NCI-H146 treated with DMSO at 0.1 percent for 48 hours (cell line): ENCODE measurements at regions not wholly inside any gene's neighbourhood (a gene's known extent, or its start where the extent isn't known, plus 50 kb on each side); places are given as distances from the start of the nearest gene placed in this dataset.
"Not testable (repeated sequence)": the region's sequence is repeated elsewhere in the genome, so short reads cannot be mapped to it uniquely, and the experiment has no call there.

ENCODE experiments used
- DNase-seq: peaks from one replicate; lab custom pipeline; 2025; ENCODE audit not compliant: unreplicated experiment; lab: John Stamatoyannopoulos, UW

DNA sequence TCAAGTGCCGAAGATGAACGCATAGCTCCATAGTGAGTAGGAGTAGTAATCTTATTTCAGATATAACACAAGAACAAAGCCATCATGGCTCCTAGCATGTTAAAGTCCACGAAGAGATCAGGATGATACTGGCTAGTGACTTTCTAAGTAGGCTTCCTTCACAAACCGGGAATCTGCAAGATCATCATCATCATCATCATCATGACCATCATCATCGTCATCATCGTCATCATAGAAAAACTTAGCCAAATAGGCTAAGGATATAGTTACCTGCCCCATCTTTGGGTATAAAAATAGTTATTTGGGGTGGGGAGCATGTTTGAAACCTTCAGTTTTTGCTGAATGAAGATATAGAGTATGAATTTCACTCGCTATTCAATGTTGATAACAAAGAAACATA is 57.9 kb downstream of the PYDC2 start:
- DNase-seq, result no peak

- no peak for DNase-seq
Observed at GRCh38 chr3:191521055-191521454, 60.1 kb downstream of the PYDC2 start.

GRCh38 chr3:191523148-191523547 is 62.2 kb downstream of the PYDC2 start:
- DNase-seq, result peak; percentile 86

- no peak for DNase-seq
Observed at GRCh38 chr3:191528589-191528988, 67.6 kb downstream of the PYDC2 start.

- DNase-seq, result no peak
Observed at GRCh38 chr3:191529992-191530391, 69.0 kb downstream of the PYDC2 start.

DNA sequence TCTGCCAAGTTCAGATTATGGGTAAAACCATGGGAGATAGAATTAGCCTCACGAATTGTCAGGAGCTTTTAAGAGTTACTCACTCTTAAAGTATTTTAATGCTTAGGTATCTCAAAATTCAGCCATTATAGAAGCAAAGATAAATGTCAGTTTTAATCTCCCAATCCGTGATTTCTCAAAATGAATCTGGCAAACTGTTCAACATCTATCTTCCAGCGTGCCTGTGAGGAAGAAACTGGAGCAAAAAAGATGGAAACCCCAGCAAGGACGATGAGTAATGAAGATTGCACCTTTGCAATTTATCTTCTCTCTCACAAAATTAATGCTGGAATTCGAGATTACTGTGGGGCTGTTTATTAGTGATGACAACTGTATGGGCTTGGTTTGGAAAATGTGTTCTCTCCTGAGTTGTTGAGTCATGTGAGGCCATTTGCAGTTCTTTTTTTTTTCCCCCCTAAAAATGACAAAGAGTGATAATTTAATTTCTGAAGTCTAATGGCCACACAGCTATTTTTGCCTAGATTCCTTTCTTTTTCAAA is 70.5 kb downstream of the PYDC2 start:
- DNase-seq, result no peak

GRCh38 chr3:191543018-191543417 is 82.1 kb downstream of the PYDC2 start:
- no peak for DNase-seq

DNA sequence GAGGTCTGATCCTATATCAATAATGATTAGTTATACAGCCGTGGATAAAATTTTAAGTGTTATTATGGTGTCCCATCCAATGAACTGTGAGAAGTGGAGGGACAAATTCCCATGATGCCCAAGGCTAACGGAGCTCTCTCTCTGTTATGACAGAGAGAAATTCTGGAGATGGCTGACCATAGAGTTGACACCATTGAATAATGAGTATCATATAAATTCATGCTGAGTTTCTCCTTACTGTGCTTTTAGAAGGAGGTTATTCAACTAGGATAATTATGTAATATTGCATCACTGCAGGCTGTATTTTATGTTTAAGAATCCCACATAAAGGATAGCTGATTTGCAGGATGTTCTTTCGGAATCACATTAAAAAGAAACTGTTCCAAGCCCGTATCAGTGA is 82.9 kb downstream of the PYDC2 start:
- no peak for DNase-seq

- DNase-seq, result no peak
Observed at GRCh38 chr3:191549357-191549756, 88.4 kb downstream of the PYDC2 start.

DNA sequence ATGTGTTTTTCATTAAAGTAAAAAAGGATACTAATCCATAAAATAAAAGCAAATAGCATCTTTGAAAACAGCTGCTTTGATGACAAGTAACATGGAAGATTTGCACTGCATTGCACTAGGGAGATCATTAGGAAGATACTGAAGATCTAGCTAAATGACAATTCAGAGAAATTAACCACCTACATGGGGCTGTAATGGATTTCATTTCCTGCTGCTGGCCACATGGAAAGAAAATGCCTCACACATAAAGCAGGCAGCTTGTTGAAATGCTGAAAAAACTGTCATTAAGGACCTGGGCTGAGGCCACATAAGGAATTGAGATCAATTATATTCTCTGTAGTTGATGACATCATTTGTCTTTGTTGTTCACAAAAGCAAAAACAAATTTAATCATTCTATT is 94.1 kb downstream of the PYDC2 start:
- DNase-seq, result no peak

- no peak for DNase-seq
Observed at GRCh38 chr3:191557322-191557721, 96.4 kb downstream of the PYDC2 start.

DNA sequence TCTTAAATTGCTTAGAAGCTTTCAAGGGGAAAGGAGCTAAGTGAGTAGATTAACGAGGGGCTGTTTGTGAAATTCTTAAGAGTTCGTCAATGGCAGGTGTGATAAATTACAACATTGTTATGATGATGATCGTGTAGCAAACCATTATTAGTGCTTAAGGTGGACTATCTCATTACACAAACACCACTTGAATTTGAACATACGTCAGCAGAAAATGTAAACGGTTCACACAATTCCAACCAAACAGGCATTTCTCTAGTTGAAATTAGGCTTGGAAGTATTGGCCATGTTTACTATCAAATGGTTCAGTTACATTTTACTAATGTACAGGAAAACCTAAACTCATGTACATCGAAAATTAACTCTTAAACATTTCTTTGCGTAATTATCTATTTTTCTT is 102.8 kb downstream of the PYDC2 start:
- no peak for DNase-seq

DNA sequence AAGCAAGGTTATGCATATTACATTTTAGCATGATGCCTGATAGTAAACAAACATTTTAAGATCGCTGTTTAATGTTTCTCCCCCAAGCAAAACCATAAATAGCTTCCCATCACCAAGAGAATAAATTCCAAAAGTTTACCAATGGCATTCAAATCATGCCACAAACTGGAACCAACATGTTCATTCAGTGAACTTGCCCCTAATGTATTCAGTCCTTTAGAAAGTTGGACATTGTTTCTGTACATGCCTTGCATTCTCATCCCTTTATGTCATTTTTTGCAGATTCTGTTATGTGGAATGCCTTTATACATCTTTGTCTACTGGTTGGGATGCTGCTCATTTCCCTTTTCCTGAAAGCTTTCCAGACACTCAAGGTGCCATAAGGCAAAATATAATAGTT is 105.5 kb downstream of the PYDC2 start:
- no peak for DNase-seq

DNA sequence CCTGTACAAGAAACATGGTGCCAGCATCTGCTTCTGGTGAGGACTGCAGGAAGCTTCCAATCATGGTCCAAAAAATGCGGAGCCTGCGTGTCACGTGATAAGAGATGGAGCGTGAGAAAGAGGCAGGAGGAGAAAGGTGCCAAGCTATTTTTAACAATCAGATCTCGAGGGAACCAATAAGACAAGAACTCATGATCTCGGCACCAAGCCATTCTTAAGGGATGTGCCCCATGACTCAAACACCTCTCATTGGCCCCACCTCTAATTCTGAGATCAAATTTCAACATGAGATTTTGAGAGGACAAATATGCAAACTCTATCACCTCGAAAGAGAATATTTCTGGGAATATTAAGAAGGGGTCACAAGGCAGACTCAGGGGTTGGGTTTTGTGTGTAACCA is 107.2 kb downstream of the PYDC2 start:
- no peak for DNase-seq

GRCh38 chr3:191592105-191592504 is 131.1 kb downstream of the PYDC2 start:
- DNase-seq, result no peak

- no peak for DNase-seq
Observed at GRCh38 chr3:191593486-191593885, 132.5 kb downstream of the PYDC2 start.

DNA sequence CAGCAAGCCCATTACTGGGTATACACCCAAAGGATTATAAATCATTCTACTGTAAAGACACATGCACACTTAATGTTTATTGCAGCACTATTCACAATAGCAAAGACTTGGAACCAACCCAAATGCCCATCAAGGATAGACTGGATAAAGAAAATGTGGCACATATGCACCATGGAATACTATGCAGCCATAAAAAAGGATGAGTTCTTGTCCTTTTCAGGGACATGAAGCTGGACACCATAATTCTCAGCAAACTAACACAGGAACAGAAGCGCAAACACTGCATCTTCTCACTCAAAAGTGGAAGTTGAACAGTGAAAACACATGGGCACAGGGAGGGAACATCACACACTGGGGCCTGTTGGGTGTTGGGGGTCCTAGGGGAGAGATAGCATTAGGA is 154.5 kb downstream of the PYDC2 start:
- not testable (repeated sequence) for DNase-seq

DNA sequence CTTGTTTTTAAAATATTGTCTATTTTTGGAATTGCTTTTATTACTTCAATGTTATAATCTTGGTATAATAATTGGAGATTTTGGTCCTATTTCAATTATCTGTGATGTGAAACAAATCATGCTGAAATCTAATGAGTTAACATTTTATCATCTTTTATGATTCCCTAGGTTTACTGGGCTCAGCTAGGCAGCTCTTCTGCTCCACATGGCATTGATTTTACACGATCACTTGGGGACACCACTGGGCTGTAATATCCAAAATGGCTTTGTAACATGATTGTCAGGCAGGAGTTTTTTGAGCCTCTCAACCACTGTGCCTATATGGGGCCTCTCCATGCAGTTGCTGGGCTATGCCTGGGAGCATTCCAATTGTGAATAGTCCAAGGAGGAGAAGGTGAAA is 163.3 kb downstream of the PYDC2 start:
- DNase-seq, result no peak

GRCh38 chr3:191627064-191627463 is 166.1 kb downstream of the PYDC2 start:
- no peak for DNase-seq

- no peak for DNase-seq
Observed at GRCh38 chr3:191628571-191628970, 167.6 kb downstream of the PYDC2 start.

DNA sequence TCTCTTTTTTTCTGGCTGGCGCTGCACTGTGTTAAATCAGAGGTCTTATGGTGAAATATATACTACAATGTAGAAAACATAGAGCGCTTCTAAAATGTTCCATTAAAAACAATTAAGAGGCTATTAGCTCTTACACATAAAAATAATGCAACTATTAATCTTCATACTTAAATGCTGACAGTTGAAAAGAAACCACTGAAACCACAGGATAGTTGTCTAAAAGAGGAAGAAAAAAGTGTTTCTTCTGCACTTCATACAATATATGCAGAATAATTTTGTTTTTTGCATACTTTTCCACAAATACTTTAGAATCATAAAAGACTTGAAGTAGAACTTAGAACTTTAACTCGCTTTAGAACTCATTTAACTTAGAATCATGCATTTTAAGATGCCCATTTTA is 170.5 kb downstream of the PYDC2 start:
- no peak for DNase-seq

GRCh38 chr3:191634902-191635301 is 173.9 kb downstream of the PYDC2 start:
- no peak for DNase-seq

DNA sequence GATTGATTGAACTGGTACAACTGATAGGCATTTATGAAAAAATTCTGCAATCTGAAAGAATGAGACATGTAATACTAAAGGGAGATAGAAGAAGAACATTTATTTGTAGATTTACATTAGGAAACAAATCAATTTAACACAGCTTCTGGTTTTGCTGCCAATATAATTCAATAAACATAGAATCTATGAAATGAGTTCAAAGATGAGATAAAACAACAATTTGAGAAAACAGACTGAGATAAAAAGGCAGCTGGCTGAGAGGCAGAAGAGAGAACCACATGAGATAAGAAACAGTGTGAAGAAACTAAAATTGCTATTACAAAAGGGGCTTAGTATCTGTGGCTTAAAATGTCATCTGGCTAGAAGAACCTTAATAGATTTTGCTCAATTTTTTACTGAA is 176.6 kb downstream of the PYDC2 start:
- no peak for DNase-seq

- no peak for DNase-seq
Observed at GRCh38 chr3:191641789-191642188, 180.8 kb downstream of the PYDC2 start.
